Activated T-helper 1 cell treated with anti-CD3 and anti-CD28 coated beads, Interleukin-12 subunit alpha, Interleukin-12 subunit beta, Interleukin-2, Interleukin-4 antibody, amounts not matched to agents 30 ng/mL and 10 ng/mL and 1 ng/mL, durations not matched to agents 14 hours and 24 hours and 36 hours (primary cell): ENCODE measurements at regions not wholly inside any gene's neighbourhood (a gene's known extent, or its start where the extent isn't known, plus 50 kb on each side); places are given as distances from the start of the nearest gene placed in this dataset.

Experiments used
- DNase-seq: peaks from one replicate; pipeline ENCODE4 v3.0.0; 2021; ENCODE audit warnings: low spot score
- H3K27ac Mint-ChIP-seq: one replicate; pipeline ENCODE4 v1.8.0; 2021; ENCODE audit warnings: mild to moderate bottlenecking, mixed read lengths
- H3K27me3 Mint-ChIP-seq: one replicate; pipeline ENCODE4 v1.8.0; 2022; ENCODE audit warnings: mild to moderate bottlenecking, moderate library complexity, mixed read lengths; ENCODE audit not compliant: insufficient read depth
- H3K36me3 Mint-ChIP-seq: one replicate; pipeline ENCODE4 v1.8.0; 2021; ENCODE audit warnings: low read depth, mixed read lengths
- H3K4me1 Mint-ChIP-seq: one replicate; pipeline ENCODE4 v1.8.0; 2021; ENCODE audit warnings: low read depth, mixed read lengths
- H3K4me3 Mint-ChIP-seq: one replicate; pipeline ENCODE4 v1.8.0; 2021; ENCODE audit warnings: mild to moderate bottlenecking, moderate library complexity, mixed read lengths
- H3K9me3 Mint-ChIP-seq: one replicate; pipeline ENCODE4 v1.8.0; 2021; ENCODE audit warnings: mixed read lengths
- intact Hi-C: fragments of 100-400 bp; cut with micrococcal nuclease; formaldehyde crosslinking; loops from one replicate; pipeline ENCODE4 v1.15.1; 2024

- H3K36me3 Mint-ChIP-seq, result no peaks in the 10 kb centered on the region
- no peak overlapping the region for H3K4me3 Mint-ChIP-seq
- H3K27me3 Mint-ChIP-seq, result peaks cover 2% of the 10 kb centered on the region
- no peak for DNase-seq
- H3K9me3 Mint-ChIP-seq, result no peaks in the 10 kb centered on the region
- no peak overlapping the region for H3K27ac Mint-ChIP-seq
- no peaks in the 10 kb centered on the region for H3K4me1 Mint-ChIP-seq
- intact Hi-C loops, result no loop called here
Observed at GRCh38 chr11:70710601-70711000, 312.3 kb downstream of the CTTN start.

- no peak overlapping the region for H3K27ac Mint-ChIP-seq
- intact Hi-C loops, result no loop called here
- H3K9me3 Mint-ChIP-seq, result no peaks in the 10 kb centered on the region
- H3K36me3 Mint-ChIP-seq, result no peaks in the 10 kb centered on the region
- no peak for DNase-seq
- no peak overlapping the region for H3K4me3 Mint-ChIP-seq
- no peaks in the 10 kb centered on the region for H3K4me1 Mint-ChIP-seq
- peaks cover 2% of the 10 kb centered on the region for H3K27me3 Mint-ChIP-seq
Observed at GRCh38 chr11:70711095-70711910, 313.0 kb downstream of the CTTN start.

GRCh38 chr11:70711911-70712185, 313.5 kb downstream of the CTTN start:
- no peak for DNase-seq
- Mint-ChIP-seq H3K36me3 (no peaks in the 10 kb centered on the region), H3K4me1 (no peaks in the 10 kb centered on the region), H3K4me3 (no peak overlapping the region), H3K27me3 (peaks cover 2% of the 10 kb centered on the region), H3K9me3 (no peaks in the 10 kb centered on the region), H3K27ac (no peak overlapping the region)
- intact Hi-C loops, result no loop called here

GRCh38 chr11:70712471-70712870, 314.1 kb downstream of the CTTN start:
- Mint-ChIP-seq H3K9me3 (no peaks in the 10 kb centered on the region), H3K4me3 (no peak overlapping the region), H3K27me3 (peaks cover 2% of the 10 kb centered on the region), H3K4me1 (no peaks in the 10 kb centered on the region), H3K27ac (no peak overlapping the region), H3K36me3 (no peaks in the 10 kb centered on the region)
- DNase-seq, result no peak
- intact Hi-C loops, result no loop called here

GRCh38 chr11:70713086-70713835, 314.9 kb downstream of the CTTN start:
- Mint-ChIP-seq H3K27me3 (peaks cover 2% of the 10 kb centered on the region), H3K36me3 (no peaks in the 10 kb centered on the region), H3K27ac (no peak overlapping the region), H3K4me1 (no peaks in the 10 kb centered on the region), H3K9me3 (no peaks in the 10 kb centered on the region), H3K4me3 (no peak overlapping the region)
- no peak for DNase-seq
- intact Hi-C loops, result no loop called here

GRCh38 chr11:70713988-70714665, 315.8 kb downstream of the CTTN start:
- H3K4me3 Mint-ChIP-seq, result no peak overlapping the region
- intact Hi-C loops, result no loop called here
- no peaks in the 10 kb centered on the region for H3K36me3 Mint-ChIP-seq
- H3K4me1 Mint-ChIP-seq, result no peaks in the 10 kb centered on the region
- peaks cover 5% of the 10 kb centered on the region for H3K27me3 Mint-ChIP-seq
- no peak overlapping the region for H3K27ac Mint-ChIP-seq
- no peaks in the 10 kb centered on the region for H3K9me3 Mint-ChIP-seq
- no peak for DNase-seq

- Mint-ChIP-seq H3K27me3 (peaks cover 5% of the 10 kb centered on the region), H3K36me3 (no peaks in the 10 kb centered on the region), H3K4me1 (no peaks in the 10 kb centered on the region), H3K9me3 (no peaks in the 10 kb centered on the region), H3K4me3 (no peak overlapping the region), H3K27ac (no peak overlapping the region)
- intact Hi-C loops, result no loop called here
- no peak for DNase-seq
Observed at GRCh38 chr11:70715166-70715951, 317.0 kb downstream of the CTTN start.

- no peak for DNase-seq
- no peaks in the 10 kb centered on the region for H3K9me3 Mint-ChIP-seq
- no peaks in the 10 kb centered on the region for H3K36me3 Mint-ChIP-seq
- no peak overlapping the region for H3K4me3 Mint-ChIP-seq
- no peaks in the 10 kb centered on the region for H3K4me1 Mint-ChIP-seq
- no peak overlapping the region for H3K27ac Mint-ChIP-seq
- peaks cover 5% of the 10 kb centered on the region for H3K27me3 Mint-ChIP-seq
- intact Hi-C loops, result no loop called here
Observed at GRCh38 chr11:70716216-70716615, 317.9 kb downstream of the CTTN start.

- no peak for DNase-seq
- no peaks in the 10 kb centered on the region for H3K9me3 Mint-ChIP-seq
- peaks cover 3% of the 10 kb centered on the region for H3K27me3 Mint-ChIP-seq
- H3K4me1 Mint-ChIP-seq, result no peaks in the 10 kb centered on the region
- H3K36me3 Mint-ChIP-seq, result no peaks in the 10 kb centered on the region
- no peak overlapping the region for H3K4me3 Mint-ChIP-seq
- H3K27ac Mint-ChIP-seq, result no peak overlapping the region
- intact Hi-C loops, result no loop called here
Observed at GRCh38 chr11:70716986-70717775, 318.9 kb downstream of the CTTN start.

GRCh38 chr11:70717936-70718595, 319.7 kb downstream of the CTTN start:
- Mint-ChIP-seq H3K4me1 (no peaks in the 10 kb centered on the region), H3K36me3 (no peaks in the 10 kb centered on the region), H3K9me3 (no peaks in the 10 kb centered on the region), H3K27me3 (peaks cover 2% of the 10 kb centered on the region), H3K27ac (no peak overlapping the region), H3K4me3 (no peak overlapping the region)
- DNase-seq, result no peak
- intact Hi-C loops, result no loop called here

- intact Hi-C loops, result no loop called here
- H3K4me3 Mint-ChIP-seq, result no peak overlapping the region
- no peaks in the 10 kb centered on the region for H3K4me1 Mint-ChIP-seq
- DNase-seq, result no peak
- peaks cover 2% of the 10 kb centered on the region for H3K27me3 Mint-ChIP-seq
- H3K36me3 Mint-ChIP-seq, result no peaks in the 10 kb centered on the region
- no peak overlapping the region for H3K27ac Mint-ChIP-seq
- no peaks in the 10 kb centered on the region for H3K9me3 Mint-ChIP-seq
Observed at GRCh38 chr11:70719516-70719915, 321.2 kb downstream of the CTTN start.

- Mint-ChIP-seq H3K27me3 (peaks cover 2% of the 10 kb centered on the region), H3K9me3 (no peaks in the 10 kb centered on the region)
Observed at GRCh38 chr11:70720281-70720680, 322.0 kb downstream of the CTTN start.

More at GRCh38 chr11:70720281-70720680, 322.0 kb downstream of the CTTN start:
- no peak for DNase-seq
- Mint-ChIP-seq H3K4me1 (no peaks in the 10 kb centered on the region), H3K36me3 (no peaks in the 10 kb centered on the region), H3K27ac (no peak overlapping the region), H3K4me3 (no peak overlapping the region)
- intact Hi-C loops, result no loop called here
